H9 (cell line): ENCODE measurements at regions not wholly inside any gene's neighbourhood (a gene's known extent, or its start where the extent isn't known, plus 50 kb on each side); places are given as distances from the start of the nearest gene placed in this dataset.

ENCODE experiments used
- DNase-seq: peaks from one replicate; pipeline ENCODE4 v3.0.0-alpha.2; 2017
- H2AFZ ChIP-seq: one replicate; pipeline ENCODE4 v1.6.1; 2013; ENCODE audit warnings: mild to moderate bottlenecking, low read length, control low read depth, moderate library complexity
- H2AK5ac ChIP-seq: 2 replicates; pipeline ENCODE4 v1.6.1; 2013; ENCODE audit warnings: low read length, control low read depth, mixed read lengths; ENCODE audit not compliant: insufficient read length
- H2BK120ac ChIP-seq: one replicate; pipeline ENCODE4 v1.6.1; 2013; ENCODE audit warnings: low read depth, mild to moderate bottlenecking, low read length, control low read depth, inconsistent platforms; ENCODE audit not compliant: poor library complexity, severe bottlenecking
- H2BK12ac ChIP-seq: 2 replicates; pipeline ENCODE4 v1.6.1; 2013; ENCODE audit warnings: low read length, control low read depth, mixed read lengths, low read depth; ENCODE audit not compliant: insufficient read length
- H2BK15ac ChIP-seq: 2 replicates; pipeline ENCODE4 v1.6.1; 2013; ENCODE audit warnings: low read depth, low read length, control low read depth
- H2BK20ac ChIP-seq: one replicate; pipeline ENCODE4 v1.6.1; 2013; ENCODE audit warnings: low read depth, mild to moderate bottlenecking, low read length, control low read depth, inconsistent platforms; ENCODE audit not compliant: poor library complexity, severe bottlenecking
- H2BK5ac ChIP-seq: 2 replicates; pipeline ENCODE4 v1.6.1; 2013; ENCODE audit warnings: low read length, control low read depth, mixed read lengths; ENCODE audit not compliant: insufficient read length
- H3K14ac ChIP-seq: 2 replicates; pipeline ENCODE4 v1.6.1; 2013; ENCODE audit warnings: low read length, control low read depth; ENCODE audit not compliant: insufficient read depth
- H3K18ac ChIP-seq: 2 replicates; pipeline ENCODE4 v1.6.1; 2013; ENCODE audit warnings: low read depth, mild to moderate bottlenecking, mixed read lengths, low read length, control low read depth; ENCODE audit not compliant: insufficient read length
- H3K23ac ChIP-seq: 2 replicates; pipeline ENCODE4 v1.6.1; 2013; ENCODE audit warnings: low read length, control low read depth, mixed read lengths, low read depth; ENCODE audit not compliant: insufficient read length
- H3K23me2 ChIP-seq: 2 replicates; pipeline ENCODE4 v1.6.1; 2013; ENCODE audit warnings: low read depth, mild to moderate bottlenecking, mixed read lengths, low read length, control low read depth; ENCODE audit not compliant: insufficient read length, poor library complexity, severe bottlenecking
- H3K27ac ChIP-seq: 2 replicates; pipeline ENCODE4 v1.5.1; 2013; ENCODE audit warnings: low read length, control low read depth, mixed read lengths, low read depth; ENCODE audit not compliant: insufficient read length
- H3K27me3 ChIP-seq: 2 replicates; pipeline ENCODE4 v1.6.1; 2013; ENCODE audit warnings: low read length, control low read depth, inconsistent platforms; ENCODE audit not compliant: insufficient read depth
- H3K4ac ChIP-seq: 2 replicates; pipeline ENCODE4 v1.6.1; 2013; ENCODE audit warnings: low read depth, mild to moderate bottlenecking, control low read depth, inconsistent platforms, low read length, moderate library complexity
- H3K4me1 ChIP-seq: 2 replicates; pipeline ENCODE4 v1.6.1; 2013; ENCODE audit warnings: low read length, control low read depth, inconsistent platforms; ENCODE audit not compliant: insufficient read depth
- H3K4me2 ChIP-seq: 2 replicates; pipeline ENCODE4 v1.6.1; 2013; ENCODE audit warnings: low read length, control low read depth, mixed read lengths; ENCODE audit not compliant: insufficient read length, insufficient read depth
- H3K56ac ChIP-seq: 2 replicates; pipeline ENCODE4 v1.6.1; 2013; ENCODE audit warnings: low read depth, mild to moderate bottlenecking, mixed read lengths, low read length, control low read depth; ENCODE audit not compliant: insufficient read length
- H3K79me1 ChIP-seq: 2 replicates; pipeline ENCODE4 v1.6.1; 2013; ENCODE audit warnings: low read depth, mild to moderate bottlenecking, moderate library complexity, low read length, control low read depth, inconsistent platforms; ENCODE audit not compliant: insufficient read depth, poor library complexity, severe bottlenecking
- H3K79me2 ChIP-seq: 2 replicates; pipeline ENCODE4 v1.6.1; 2013; ENCODE audit warnings: low read length, control low read depth, inconsistent platforms; ENCODE audit not compliant: insufficient read depth
- H3K9ac ChIP-seq: 2 replicates; pipeline ENCODE4 v1.6.1; 2013; ENCODE audit warnings: low read length, control low read depth, mixed read lengths; ENCODE audit not compliant: insufficient read length; ENCODE audit errors: extremely low read depth
- H3K9me3 ChIP-seq: one replicate; pipeline ENCODE4 v1.6.1; 2013; ENCODE audit warnings: low read depth, low read length, inconsistent platforms; ENCODE audit not compliant: control insufficient read depth
- H3T11ph ChIP-seq: one replicate; pipeline ENCODE4 v1.6.1; 2013; ENCODE audit warnings: mild to moderate bottlenecking, low read length, control low read depth, inconsistent platforms
- H4K20me1 ChIP-seq: one replicate; pipeline ENCODE4 v1.6.1; 2013; ENCODE audit not compliant: control insufficient read depth, insufficient read length, insufficient read depth
- H4K5ac ChIP-seq: 2 replicates; pipeline ENCODE4 v1.6.1; 2013; ENCODE audit warnings: low read depth, mild to moderate bottlenecking, mixed read lengths, low read length, control low read depth; ENCODE audit not compliant: insufficient read length
- H4K8ac ChIP-seq: replicated peaks from 2 replicates; pipeline ENCODE4 v1.6.1; 2013; ENCODE audit warnings: low read length, control low read depth, mixed read lengths, low read depth; ENCODE audit not compliant: insufficient read length
- H4K91ac ChIP-seq: 2 replicates; pipeline ENCODE4 v1.6.1; 2013; ENCODE audit warnings: low read depth, mild to moderate bottlenecking, moderate library complexity, mixed read lengths, low read length, control low read depth; ENCODE audit not compliant: insufficient read length
- H3K27ac Mint-ChIP-seq, 3 experiments: 2 replicates in 2 of 3; 3 replicates in 1 of 3; pipeline ENCODE4 v1.8.0; 2020 to 2021; ENCODE audit warnings: mixed read lengths in 3 of 3, mild to moderate bottlenecking in 1 of 3, moderate library complexity in 1 of 3
- H3K27me3 Mint-ChIP-seq: 2 replicates; pipeline ENCODE4 v1.8.0; 2021; ENCODE audit warnings: low read depth, mild to moderate bottlenecking, moderate library complexity, mixed read lengths
- H3K36me3 Mint-ChIP-seq, 3 experiments: 2 replicates in 2 of 3; 3 replicates in 1 of 3; pipeline ENCODE4 v1.8.0; 2020 to 2021; ENCODE audit warnings: low read depth in 3 of 3, mixed read lengths in 3 of 3; ENCODE audit not compliant: insufficient read depth in 1 of 3
- H3K4me1 Mint-ChIP-seq, 2 experiments: 2 replicates each; pipeline ENCODE4 v1.8.0; 2020; ENCODE audit warnings: mixed read lengths in 2 of 2
- H3K4me3 Mint-ChIP-seq, 2 experiments: 2 replicates in 1 of 2; 3 replicates in 1 of 2; pipeline ENCODE4 v1.8.0; 2020 to 2021; ENCODE audit warnings: mild to moderate bottlenecking in 2 of 2, mixed read lengths in 2 of 2, moderate library complexity in 1 of 2
- H3K9me3 Mint-ChIP-seq, 2 experiments: 2 replicates in 1 of 2; 3 replicates in 1 of 2; pipeline ENCODE4 v1.8.0; 2020; ENCODE audit warnings: mild to moderate bottlenecking in 2 of 2, mixed read lengths in 2 of 2, moderate library complexity in 1 of 2
- WGBS: extraction: QIAGEN DNeasy Blood & Tissue Kit; methylation state at CpG from one replicate; pipeline ENCODE4 v1.1.7; 2013; ENCODE audit warnings: missing lambda C conversion rate, low lambda C conversion rate, mixed read lengths; ENCODE audit not compliant: insufficient read length; ENCODE audit errors: extremely low coverage; 5-methylcytosine and 5-hydroxymethylcytosine counted together
- TF ChIP-seq, protein P1 (sequence below): fragments of 200-600 bp; sonication (generic); conservative IDR thresholded peaks from 3 replicates; pipeline ENCODE4 v1.8.0; 2021; ENCODE audit warnings: antibody characterized with exemption, mild to moderate bottlenecking

DNA sequence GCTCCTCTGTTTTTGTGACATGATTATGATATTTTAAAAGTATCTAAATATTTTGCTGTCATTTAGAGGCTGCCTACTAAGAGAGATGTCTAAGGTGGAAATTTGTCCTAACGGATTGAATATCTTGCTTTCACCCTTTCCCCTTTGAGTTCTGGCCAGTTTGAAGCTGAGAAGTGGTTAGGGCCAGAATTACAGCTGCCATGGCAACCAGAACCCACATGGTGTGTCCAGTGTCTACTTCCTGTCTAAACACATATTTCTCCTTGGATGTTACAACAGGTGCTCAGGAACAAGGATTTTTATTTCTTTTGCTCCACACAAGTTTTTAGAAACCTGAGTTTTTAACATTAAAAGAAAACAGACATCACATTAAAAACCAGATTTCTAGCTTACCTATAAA is 335.1 kb upstream of the OR4E1 start:
- H3K23ac ChIP-seq, result no peak overlapping the region

More for the DNA sequence above, 335.1 kb upstream of the OR4E1 start:
- Histone ChIP-seq H3K79me1 (no peaks in the 10 kb centered on the region), H2AFZ (no peak overlapping the region), H3K27ac (no peak overlapping the region), H2BK5ac (no peak overlapping the region), H3T11ph (no peak overlapping the region), H3K79me2 (no peaks in the 10 kb centered on the region), H4K8ac (no peak overlapping the region), H3K4me1 (no peaks in the 10 kb centered on the region), H2BK120ac (no peak overlapping the region), H2AK5ac (no peak overlapping the region), H3K56ac (no peak overlapping the region), H2BK20ac (no peak overlapping the region), H3K27me3 (no peaks in the 10 kb centered on the region), H3K14ac (no peak overlapping the region), H3K9me3 (no peaks in the 10 kb centered on the region), H4K20me1 (no peaks in the 10 kb centered on the region), H3K4ac (no peak overlapping the region), H4K5ac (no peak overlapping the region), H4K91ac (no peak overlapping the region), H3K23me2 (no peaks in the 10 kb centered on the region), H3K18ac (no peak overlapping the region), H2BK15ac (no peak overlapping the region), H3K4me2 (no peak overlapping the region), H3K9ac (no peak overlapping the region), H2BK12ac (no peak overlapping the region)
- WGBS, result no CpG with 5 or more reads among the region's 1 CpG
- no peak overlapping the region for H3K4me3 Mint-ChIP-seq
- no peaks in the 10 kb centered on the region; a peak in 1 of 5 replicates for H3K9me3 Mint-ChIP-seq
- H3K27me3 Mint-ChIP-seq, result peaks cover 2% of the 10 kb centered on the region
- no peak overlapping the region for H3K27ac Mint-ChIP-seq
- H3K4me1 Mint-ChIP-seq, result no peaks in the 10 kb centered on the region
- DNase-seq, result no peak
- TF ChIP-seq, protein P1, sequence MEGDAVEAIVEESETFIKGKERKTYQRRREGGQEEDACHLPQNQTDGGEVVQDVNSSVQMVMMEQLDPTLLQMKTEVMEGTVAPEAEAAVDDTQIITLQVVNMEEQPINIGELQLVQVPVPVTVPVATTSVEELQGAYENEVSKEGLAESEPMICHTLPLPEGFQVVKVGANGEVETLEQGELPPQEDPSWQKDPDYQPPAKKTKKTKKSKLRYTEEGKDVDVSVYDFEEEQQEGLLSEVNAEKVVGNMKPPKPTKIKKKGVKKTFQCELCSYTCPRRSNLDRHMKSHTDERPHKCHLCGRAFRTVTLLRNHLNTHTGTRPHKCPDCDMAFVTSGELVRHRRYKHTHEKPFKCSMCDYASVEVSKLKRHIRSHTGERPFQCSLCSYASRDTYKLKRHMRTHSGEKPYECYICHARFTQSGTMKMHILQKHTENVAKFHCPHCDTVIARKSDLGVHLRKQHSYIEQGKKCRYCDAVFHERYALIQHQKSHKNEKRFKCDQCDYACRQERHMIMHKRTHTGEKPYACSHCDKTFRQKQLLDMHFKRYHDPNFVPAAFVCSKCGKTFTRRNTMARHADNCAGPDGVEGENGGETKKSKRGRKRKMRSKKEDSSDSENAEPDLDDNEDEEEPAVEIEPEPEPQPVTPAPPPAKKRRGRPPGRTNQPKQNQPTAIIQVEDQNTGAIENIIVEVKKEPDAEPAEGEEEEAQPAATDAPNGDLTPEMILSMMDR, result no peak
- H3K36me3 Mint-ChIP-seq, result 0 out of 7 replicates have a peak, but pooled peaks cover 0 to 1% (median 0%) of the 10 kb centered on the region in 3 experiments
